ENCODE measurements at regions not wholly inside any gene's neighbourhood (a gene's known extent, or its start where the extent isn't known, plus 50 kb on each side); places are given as distances from the start of the nearest gene placed in this dataset.

GRCh38 chr7:145951566-145951965 lies 165.0 kb upstream of the CNTNAP2 start:
- intact Hi-C loops (cut with DNase I) = no loop called here
- no peak for DNase-seq (ENCODE audit: low spot score)

- intact Hi-C loops (cut with DNase I) = no loop called here
- DNase-seq (ENCODE audit: low spot score) = no peak
Observed at GRCh38 chr7:145928937-145929336, 187.7 kb upstream of the CNTNAP2 start.

- no peak for DNase-seq (ENCODE audit: low spot score)
- intact Hi-C loops (cut with DNase I) = no loop called here
Observed at GRCh38 chr7:145919712-145920111, 196.9 kb upstream of the CNTNAP2 start.

- intact Hi-C loops (cut with DNase I) = no loop called here
- DNase-seq (ENCODE audit: low spot score) = no peak
Observed at GRCh38 chr7:145916776-145917175, 199.8 kb upstream of the CNTNAP2 start.

- DNase-seq (ENCODE audit: low spot score) = no peak
- intact Hi-C loops (cut with DNase I) = no loop called here
Observed at GRCh38 chr7:145915679-145916078, 200.9 kb upstream of the CNTNAP2 start.

- DNase-seq (ENCODE audit: low spot score) = no peak
- intact Hi-C loops (cut with DNase I) = no loop called here
Observed at GRCh38 chr7:145909991-145910513, 206.5 kb upstream of the CNTNAP2 start.

GRCh38 chr7:145903658-145904057 lies 212.9 kb upstream of the CNTNAP2 start:
- no peak for DNase-seq (ENCODE audit: low spot score)
- intact Hi-C loops (cut with DNase I) = no loop called here

- no peak for DNase-seq (ENCODE audit: low spot score)
- intact Hi-C loops (cut with DNase I) = no loop called here
Observed at GRCh38 chr7:145902123-145902522, 214.5 kb upstream of the CNTNAP2 start.

- DNase-seq (ENCODE audit: low spot score) = no peak
- intact Hi-C loops (cut with DNase I) = no loop called here
Observed at GRCh38 chr7:145899938-145900337, 216.7 kb upstream of the CNTNAP2 start.

GRCh38 chr7:145893925-145894535 lies 222.6 kb upstream of the CNTNAP2 start:
- intact Hi-C loops (cut with DNase I) = no loop called here
- DNase-seq (ENCODE audit: low spot score) = no peak

GRCh38 chr7:145884716-145885514 lies 231.7 kb upstream of the CNTNAP2 start:
- intact Hi-C loops (cut with DNase I) = no loop called here
- no peak for DNase-seq (ENCODE audit: low spot score)

- intact Hi-C loops (cut with DNase I) = no loop called here
- no peak for DNase-seq (ENCODE audit: low spot score)
Observed at GRCh38 chr7:145876376-145876775, 240.2 kb upstream of the CNTNAP2 start.

- intact Hi-C loops (cut with DNase I) = no loop called here
- no peak for DNase-seq (ENCODE audit: low spot score)
Observed at GRCh38 chr7:145875267-145875666, 241.3 kb upstream of the CNTNAP2 start.

GRCh38 chr7:145868935-145869334 lies 247.7 kb upstream of the CNTNAP2 start:
- intact Hi-C loops (cut with DNase I) = no loop called here
- no peak for DNase-seq (ENCODE audit: low spot score)

- DNase-seq (ENCODE audit: low spot score) = no peak
- intact Hi-C loops (cut with DNase I) = no loop called here
Observed at GRCh38 chr7:145862212-145862611, 254.4 kb upstream of the CNTNAP2 start.

GRCh38 chr7:145860809-145861208 lies 255.8 kb upstream of the CNTNAP2 start:
- no peak for DNase-seq (ENCODE audit: low spot score)
- intact Hi-C loops (cut with DNase I) = no loop called here

- no peak for DNase-seq (ENCODE audit: low spot score)
- intact Hi-C loops (cut with DNase I) = no loop called here
Observed at GRCh38 chr7:145850636-145851035, 266.0 kb upstream of the CNTNAP2 start.

- DNase-seq (ENCODE audit: low spot score) = no peak
- intact Hi-C loops (cut with DNase I) = no loop called here
Observed at GRCh38 chr7:145848691-145849090, 267.9 kb upstream of the CNTNAP2 start.

GRCh38 chr7:145845345-145845744 lies 271.3 kb upstream of the CNTNAP2 start:
- intact Hi-C loops (cut with DNase I) = no loop called here
- no peak for DNase-seq (ENCODE audit: low spot score)

- no peak for DNase-seq (ENCODE audit: low spot score)
- intact Hi-C loops (cut with DNase I) = no loop called here
Observed at GRCh38 chr7:145839814-145840213, 276.8 kb upstream of the CNTNAP2 start.

GRCh38 chr7:145831616-145832206 lies 284.9 kb upstream of the CNTNAP2 start:
- intact Hi-C loops (cut with DNase I) = no loop called here
- no peak for DNase-seq (ENCODE audit: low spot score)
